HG03196 (cell line): ENCODE measurements at regions not wholly inside any gene's neighbourhood (a gene's known extent, or its start where the extent isn't known, plus 50 kb on each side); places are given as distances from the start of the nearest gene placed in this dataset.
"Not testable (repeated sequence)": the region's sequence is repeated elsewhere in the genome, so short reads cannot be mapped to it uniquely, and the experiment has no call there.

Experiments used
- ATAC-seq: cut with Tn5 transposase; IDR thresholded peaks from one replicate; pipeline ENCODE4 v1.9.1; 2021; ENCODE audit not compliant: unreplicated experiment

GRCh38 chr2:211216221-211216620 lies 659.8 kb downstream of the CPS1 start:
- ATAC-seq = no peak

DNA sequence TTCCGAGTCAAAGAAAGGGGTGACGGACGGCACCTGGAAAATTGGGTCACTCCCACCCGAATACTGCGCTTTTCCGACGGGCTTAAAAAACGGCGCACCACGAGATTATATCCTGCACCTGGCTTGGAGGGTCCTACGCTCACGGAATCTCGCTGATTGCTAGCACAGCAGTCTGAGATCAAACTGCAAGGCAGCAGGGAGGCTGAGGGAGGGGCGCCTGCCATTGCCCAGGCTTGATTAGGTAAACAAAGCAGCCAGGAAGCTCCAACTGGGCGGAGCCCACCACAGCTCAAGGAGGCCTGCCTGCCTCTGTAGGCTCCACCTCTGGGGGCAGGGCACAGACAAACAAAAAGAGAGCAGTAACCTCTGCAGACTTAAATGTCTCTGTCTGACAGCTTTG lies 663.1 kb downstream of the CPS1 start:
- ATAC-seq = not testable (repeated sequence)

DNA sequence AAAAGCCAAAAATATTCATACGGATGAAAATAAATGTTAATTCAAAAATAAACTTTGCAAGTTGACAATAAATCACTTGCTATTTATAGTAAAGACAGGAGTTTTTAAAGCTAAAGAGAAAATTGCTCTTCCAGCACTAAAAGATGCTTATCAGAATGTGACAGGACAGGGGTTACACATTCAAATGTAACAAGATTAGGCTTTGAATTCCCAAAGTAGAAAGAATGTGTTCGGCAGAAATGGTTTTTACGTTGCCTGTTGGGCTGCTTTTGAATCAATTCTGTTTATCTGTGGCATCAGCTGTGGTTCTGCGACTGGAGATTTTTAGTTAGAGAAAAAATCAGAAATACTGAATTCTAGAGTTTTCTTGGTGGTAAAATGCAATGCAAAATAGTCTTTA lies 669.4 kb downstream of the CPS1 start:
- no peak for ATAC-seq

GRCh38 chr2:211228559-211228958 lies 672.2 kb downstream of the CPS1 start:
- no peak for ATAC-seq

- ATAC-seq = no peak
These were observed 681.3 kb downstream of the CPS1 start for GRCh38 chr2:211237586-211238275.

DNA sequence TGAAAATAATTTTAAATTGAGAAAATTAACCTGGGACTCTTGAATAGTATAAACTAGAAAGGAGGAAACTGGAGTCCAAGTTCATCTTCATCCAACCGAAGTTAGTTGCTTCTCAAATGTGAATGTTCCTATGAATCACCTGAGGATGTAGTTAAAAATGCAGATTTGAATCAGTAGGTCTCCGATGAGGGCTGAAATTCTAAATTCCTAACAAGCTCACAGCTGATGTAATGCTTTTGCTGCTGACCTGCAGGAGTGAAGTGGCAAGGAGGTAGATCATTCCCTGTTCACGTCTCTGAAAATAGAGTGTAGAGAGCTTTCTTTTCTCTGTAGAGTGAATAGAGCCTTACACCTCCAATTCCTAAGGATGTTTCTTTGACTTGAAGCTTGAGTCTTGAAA lies 685.5 kb downstream of the CPS1 start:
- ATAC-seq = no peak

DNA sequence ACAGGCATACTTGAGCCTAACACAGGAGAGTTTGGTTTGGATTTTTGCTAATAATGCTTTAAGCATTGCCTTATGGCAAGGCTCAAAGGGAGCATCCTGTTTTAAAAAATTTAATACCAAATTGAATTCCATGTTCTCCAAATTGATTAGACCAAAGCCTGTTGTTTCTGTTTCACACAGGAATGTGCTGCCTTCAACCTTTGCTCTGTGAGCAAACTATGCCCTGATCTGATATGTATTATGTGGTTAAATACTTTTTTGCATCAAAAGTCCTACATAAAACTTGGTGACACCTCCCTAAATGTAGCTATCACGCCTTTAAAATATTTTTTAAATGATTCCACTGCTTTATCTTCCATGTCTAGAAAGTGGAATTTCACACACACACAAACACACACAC lies 691.4 kb downstream of the CPS1 start:
- ATAC-seq = no peak

- ATAC-seq = no peak
These were observed 692.4 kb downstream of the CPS1 start for GRCh38 chr2:211248841-211249240.

DNA sequence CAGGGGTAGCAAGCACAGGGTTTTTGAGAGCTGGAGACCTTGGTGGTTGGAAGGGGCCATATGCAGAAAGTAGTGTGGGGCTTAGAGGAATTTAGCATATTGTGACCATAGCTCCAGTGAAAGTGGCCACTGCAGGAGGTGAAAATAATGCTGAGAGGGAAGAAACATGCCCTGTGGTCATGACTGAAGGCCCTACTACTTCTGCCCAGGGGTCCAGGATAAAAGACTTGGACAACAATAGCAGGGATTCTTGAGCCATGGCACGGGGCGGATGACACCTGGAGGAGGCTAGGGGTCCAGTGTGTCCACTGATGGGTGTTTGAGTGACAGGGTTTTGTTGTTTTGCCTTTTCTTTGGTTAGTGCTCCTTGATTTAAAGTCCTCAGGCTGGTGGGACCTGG lies 694.6 kb downstream of the CPS1 start:
- ATAC-seq = no peak

DNA sequence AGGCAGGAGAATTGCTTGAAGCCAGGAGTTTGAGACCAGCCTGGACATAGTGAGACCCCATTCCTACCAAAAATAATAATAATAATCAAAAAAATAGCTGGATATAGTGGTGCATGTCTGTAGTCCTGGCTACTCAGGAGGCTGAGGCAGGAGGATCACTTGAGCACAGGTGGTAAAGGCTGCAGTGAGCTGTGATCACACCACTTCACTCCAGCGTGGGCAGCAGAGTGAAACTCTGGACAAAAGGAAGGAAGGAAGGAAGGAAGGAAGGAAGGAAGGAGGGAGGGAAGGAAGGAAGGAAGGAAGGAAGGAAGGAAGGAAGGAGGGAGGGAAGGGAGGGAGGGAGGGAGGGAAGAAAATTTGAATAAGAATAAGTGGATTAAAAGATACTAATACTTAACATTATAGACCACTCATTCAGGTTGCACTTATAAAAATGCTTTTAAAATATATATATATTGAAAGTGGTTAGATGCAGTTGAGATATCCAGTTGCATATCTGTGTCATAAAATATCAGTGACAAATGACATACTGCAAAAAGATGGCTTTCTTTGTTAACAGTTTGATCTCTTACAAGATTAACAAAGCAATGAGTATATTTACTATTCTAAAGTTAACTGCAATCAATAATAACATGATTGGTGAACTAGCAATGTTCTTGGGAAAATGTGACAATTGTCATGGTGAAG lies 702.4 kb downstream of the CPS1 start:
- ATAC-seq = no peak

DNA sequence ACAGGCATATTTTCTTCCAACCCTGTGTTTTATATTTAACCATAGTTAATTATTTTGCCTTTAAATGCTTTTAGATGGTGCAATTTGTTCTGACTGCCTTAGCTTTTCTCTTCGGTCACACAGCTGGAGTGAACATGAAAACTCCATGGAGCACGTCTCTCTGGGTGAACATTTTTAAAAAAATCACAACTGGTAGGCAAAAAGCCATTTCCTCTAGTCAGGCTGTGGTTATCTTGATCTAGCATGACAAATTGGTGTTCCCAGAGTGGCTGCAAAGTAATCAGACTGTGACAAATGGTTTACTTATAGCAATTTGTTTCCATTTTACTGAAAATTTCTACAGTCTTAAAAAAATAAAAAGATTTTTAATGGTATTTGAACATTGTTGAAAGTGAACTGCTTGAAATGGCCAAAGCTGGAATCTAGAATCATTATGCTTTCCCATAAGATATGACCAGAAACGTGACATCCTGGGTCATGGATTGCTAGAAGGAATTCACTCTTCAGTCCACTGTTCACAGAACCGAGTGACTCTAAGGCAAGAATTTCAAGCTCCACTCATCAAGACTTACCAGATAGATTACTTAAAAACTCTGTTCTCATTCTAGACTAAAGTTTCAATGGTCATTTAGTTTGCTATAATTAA lies 703.6 kb downstream of the CPS1 start:
- no peak for ATAC-seq

DNA sequence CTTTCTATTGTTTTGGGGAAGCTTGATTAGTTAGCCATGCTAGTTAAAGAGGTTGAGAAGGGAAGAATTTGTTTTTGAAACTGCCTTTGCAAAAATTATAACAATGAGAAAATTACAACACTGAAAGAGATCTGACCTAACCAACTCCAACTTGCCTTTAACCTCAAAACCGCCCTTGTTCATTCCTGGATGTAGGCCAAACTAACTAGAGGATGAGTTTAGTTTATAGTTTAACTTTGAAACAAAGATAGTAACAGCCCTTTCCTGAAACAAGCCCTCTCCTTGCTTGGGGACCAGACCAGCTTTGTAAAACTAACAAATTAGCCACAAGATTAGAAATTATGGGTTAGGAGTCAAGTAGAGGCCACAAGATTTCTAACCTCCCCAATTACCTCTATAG lies 713.9 kb downstream of the CPS1 start:
- ATAC-seq = no peak

DNA sequence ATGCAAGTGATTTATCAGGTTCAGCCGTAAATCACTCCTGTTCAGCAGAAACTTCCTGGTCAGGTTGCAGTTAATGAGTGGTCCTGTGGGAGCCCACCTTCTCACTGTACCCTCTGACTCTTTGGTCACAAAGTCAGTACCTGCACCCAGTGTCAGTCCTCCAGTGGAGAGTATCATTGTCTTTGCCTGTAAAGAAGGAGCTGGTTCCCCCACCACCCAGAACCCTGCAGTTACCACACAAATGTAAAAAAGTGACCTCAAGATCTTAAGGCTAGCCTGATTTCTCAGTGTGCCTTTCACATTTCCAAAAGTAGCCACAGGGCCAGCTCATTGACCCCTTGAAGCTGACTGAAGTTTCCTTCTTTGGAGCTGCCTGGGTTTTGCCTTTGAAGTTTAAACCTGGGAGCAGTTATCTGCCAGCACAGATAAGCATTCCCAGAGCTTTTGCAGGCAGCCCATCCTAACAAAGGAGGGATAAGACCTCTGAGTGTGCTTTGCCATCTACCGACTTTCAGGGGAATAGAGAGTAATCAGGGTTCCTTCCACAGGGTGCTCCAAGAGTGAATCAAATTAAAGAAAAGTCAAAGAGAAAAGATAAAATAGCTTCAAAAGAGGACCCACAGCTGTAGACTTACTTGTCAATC lies 725.2 kb downstream of the CPS1 start:
- no peak for ATAC-seq

DNA sequence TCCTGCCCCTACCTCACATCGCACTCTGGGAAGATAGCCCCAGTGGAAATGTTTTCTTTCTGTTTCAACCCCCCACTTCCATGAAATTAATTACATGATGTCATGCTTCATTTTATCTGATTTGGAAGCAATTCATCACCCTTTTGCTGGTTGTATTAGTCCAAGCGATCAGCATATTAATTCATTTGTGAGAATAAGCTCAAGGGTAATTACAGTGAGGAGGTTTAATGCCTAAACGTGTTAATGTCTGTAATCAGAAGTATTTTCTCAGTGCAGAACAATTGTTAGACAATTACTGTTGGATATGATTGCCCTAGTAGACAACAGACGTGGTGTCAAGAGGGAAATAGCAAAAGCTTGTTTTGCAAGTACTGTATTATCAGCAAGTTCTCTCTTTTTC lies 746.3 kb downstream of the CPS1 start:
- no peak for ATAC-seq

DNA sequence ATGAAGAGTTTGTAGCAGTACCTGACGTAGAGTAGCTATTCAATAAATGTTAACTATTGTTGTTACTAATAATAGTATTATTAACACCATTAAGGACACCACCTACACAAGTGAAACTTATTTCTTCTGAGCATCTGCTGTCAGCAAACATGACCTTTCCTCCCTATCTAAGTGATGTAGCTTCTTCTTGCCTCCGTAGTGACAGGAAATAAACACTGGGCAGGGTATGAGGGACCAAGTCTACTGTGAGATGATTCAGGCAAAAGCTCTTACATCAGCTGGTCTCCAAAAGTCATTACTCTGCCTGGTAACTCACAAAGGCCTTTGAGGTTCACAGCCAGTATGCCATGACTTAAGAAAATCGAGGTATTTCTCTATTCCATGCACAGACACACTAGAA lies 750.5 kb downstream of the CPS1 start:
- ATAC-seq = no peak
